Upper lobe of left lung (tissue), 4 donors: ENCODE measurements at regions not wholly inside any gene's neighbourhood (a gene's known extent, or its start where the extent isn't known, plus 50 kb on each side); places are given as distances from the start of the nearest gene placed in this dataset.

Experiments
- CTCF ChIP-seq, 6 experiments: fragments of 450-650 bp in 4 of 6; fragments of 200-600 bp in 2 of 6; sonication (generic) in 2 of 6; IDR thresholded peaks; one replicate each; pipeline ENCODE4 v1.5.1; 2016 to 2019; ENCODE audit warnings: antibody characterized with exemption in 6 of 6
- POLR2A ChIP-seq, 4 donors: fragments of 450-650 bp; IDR thresholded peaks; one replicate each; pipeline ENCODE4 v1.5.1; 2016 to 2017; ENCODE audit warnings: antibody characterized with exemption in 4 of 4, mild to moderate bottlenecking in 2 of 4

- TF ChIP-seq CTCF (IDR thresholded peaks at IDR 0.05) (no peak), POLR2A (IDR thresholded peaks at IDR 0.05) (no peak)
Observed at GRCh38 chr6:147873816-147874215, 365.3 kb downstream of the SAMD5 start.
